Endodermal cell (in vitro differentiated cells): ENCODE measurements at regions not wholly inside any gene's neighbourhood (a gene's known extent, or its start where the extent isn't known, plus 50 kb on each side); places are given as distances from the start of the nearest gene placed in this dataset.

Experiments
- DNase-seq: peaks from one replicate; pipeline ENCODE4 v3.0.0-alpha.2; 2017
- H3K27ac ChIP-seq: 2 replicates; pipeline ENCODE4 v1.5.1; 2013; ENCODE audit warnings: mild to moderate bottlenecking, low read depth, low read length, moderate library complexity
- H3K27me3 ChIP-seq: 2 replicates; pipeline ENCODE4 v1.6.1; 2013; ENCODE audit warnings: mild to moderate bottlenecking, low read length, moderate library complexity; ENCODE audit not compliant: insufficient read depth, control insufficient read depth, poor library complexity, severe bottlenecking
- H3K36me3 ChIP-seq: 2 replicates; pipeline ENCODE4 v1.7.0; 2013; ENCODE audit warnings: mild to moderate bottlenecking, low read length, moderate library complexity; ENCODE audit not compliant: control insufficient read depth, insufficient read depth
- H3K4me1 ChIP-seq: one replicate; pipeline ENCODE4 v1.7.0; 2013; ENCODE audit warnings: low read length; ENCODE audit not compliant: control insufficient read depth, insufficient read depth
- H3K4me3 ChIP-seq: 2 replicates; pipeline ENCODE4 v1.5.1; 2013; ENCODE audit warnings: mild to moderate bottlenecking, low read length, moderate library complexity
- H3K9ac ChIP-seq: 2 replicates; pipeline ENCODE4 v1.6.1; 2013; ENCODE audit warnings: mild to moderate bottlenecking, low read length, moderate library complexity; ENCODE audit not compliant: poor library complexity, severe bottlenecking; ENCODE audit errors: extremely low read depth
- H3K9me3 ChIP-seq: 2 replicates; pipeline ENCODE4 v1.6.1; 2013; ENCODE audit warnings: mild to moderate bottlenecking, low read length, moderate library complexity; ENCODE audit not compliant: control insufficient read depth
- H3K27ac Mint-ChIP-seq: 2 replicates; pipeline ENCODE4 v1.8.0; 2020; ENCODE audit warnings: mixed read lengths
- H3K27me3 Mint-ChIP-seq: 2 replicates; pipeline ENCODE4 v1.8.0; 2021; ENCODE audit warnings: mild to moderate bottlenecking, mixed read lengths; ENCODE audit not compliant: insufficient read depth
- H3K36me3 Mint-ChIP-seq: 2 replicates; pipeline ENCODE4 v1.8.0; 2020; ENCODE audit warnings: low read depth, mixed read lengths
- H3K4me1 Mint-ChIP-seq: 2 replicates; pipeline ENCODE4 v1.8.0; 2020; ENCODE audit warnings: mixed read lengths
- H3K4me3 Mint-ChIP-seq: 2 replicates; pipeline ENCODE4 v1.8.0; 2020; ENCODE audit warnings: mild to moderate bottlenecking, moderate library complexity, mixed read lengths
- H3K9me3 Mint-ChIP-seq: 2 replicates; pipeline ENCODE4 v1.8.0; 2020; ENCODE audit warnings: mild to moderate bottlenecking, mixed read lengths
- WGBS, 2 experiments: methylation state at CpG; one replicate each; pipeline versions ENCODE4 v1.1.5 to v1.1.7; 2013; ENCODE audit warnings: missing lambda C conversion rate in 2 of 2, mixed read lengths in 1 of 2; ENCODE audit not compliant: insufficient coverage in 1 of 2, insufficient read length in 1 of 2; 5-methylcytosine and 5-hydroxymethylcytosine counted together
- TF ChIP-seq, protein P1 (sequence below): fragments of 200-600 bp; sonication (generic); conservative IDR thresholded peaks from 2 replicates; pipeline ENCODE4 v1.5.0; 2021; ENCODE audit warnings: antibody characterized with exemption, mild to moderate bottlenecking

DNA sequence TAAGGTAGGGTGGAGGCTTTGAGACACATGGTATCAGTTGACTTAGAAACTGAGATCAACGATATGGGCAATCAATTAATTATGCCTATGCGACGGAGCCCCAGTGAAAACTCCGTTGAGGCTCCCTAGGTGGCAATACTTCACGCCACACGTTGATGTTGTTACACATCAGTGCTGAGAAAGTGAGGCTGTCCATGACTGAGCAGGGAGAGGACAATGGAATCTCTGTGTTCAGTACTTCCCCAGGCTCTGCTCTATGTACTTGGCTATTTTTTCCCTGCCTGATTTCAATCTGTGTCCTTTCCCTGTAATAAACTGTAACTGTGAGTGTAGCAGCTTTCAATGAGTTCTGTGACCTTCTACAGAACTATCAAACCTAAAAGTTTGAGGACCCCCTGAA, 211.7 kb downstream of the SNCAIP start:
- Mint-ChIP-seq H3K36me3 (no peaks in the 10 kb centered on the region), H3K4me3 (no peak overlapping the region), H3K4me1 (no peaks in the 10 kb centered on the region), H3K27ac (no peak overlapping the region), H3K27me3 (no peaks in the 10 kb centered on the region), H3K9me3 (peaks cover 2% of the 10 kb centered on the region)
- Histone ChIP-seq H3K9ac (no peak overlapping the region), H3K36me3 (no peaks in the 10 kb centered on the region), H3K27me3 (no peaks in the 10 kb centered on the region), H3K27ac (no peak overlapping the region), H3K4me1 (no peaks in the 10 kb centered on the region), H3K9me3 (peaks cover 15% of the 10 kb centered on the region), H3K4me3 (no peak overlapping the region)
- TF ChIP-seq, protein P1, sequence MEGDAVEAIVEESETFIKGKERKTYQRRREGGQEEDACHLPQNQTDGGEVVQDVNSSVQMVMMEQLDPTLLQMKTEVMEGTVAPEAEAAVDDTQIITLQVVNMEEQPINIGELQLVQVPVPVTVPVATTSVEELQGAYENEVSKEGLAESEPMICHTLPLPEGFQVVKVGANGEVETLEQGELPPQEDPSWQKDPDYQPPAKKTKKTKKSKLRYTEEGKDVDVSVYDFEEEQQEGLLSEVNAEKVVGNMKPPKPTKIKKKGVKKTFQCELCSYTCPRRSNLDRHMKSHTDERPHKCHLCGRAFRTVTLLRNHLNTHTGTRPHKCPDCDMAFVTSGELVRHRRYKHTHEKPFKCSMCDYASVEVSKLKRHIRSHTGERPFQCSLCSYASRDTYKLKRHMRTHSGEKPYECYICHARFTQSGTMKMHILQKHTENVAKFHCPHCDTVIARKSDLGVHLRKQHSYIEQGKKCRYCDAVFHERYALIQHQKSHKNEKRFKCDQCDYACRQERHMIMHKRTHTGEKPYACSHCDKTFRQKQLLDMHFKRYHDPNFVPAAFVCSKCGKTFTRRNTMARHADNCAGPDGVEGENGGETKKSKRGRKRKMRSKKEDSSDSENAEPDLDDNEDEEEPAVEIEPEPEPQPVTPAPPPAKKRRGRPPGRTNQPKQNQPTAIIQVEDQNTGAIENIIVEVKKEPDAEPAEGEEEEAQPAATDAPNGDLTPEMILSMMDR: no peak
- WGBS, 2 experiments: 87 to 90% methylated on average over 6 of the region's 6 CpGs
- DNase-seq: no peak

DNA sequence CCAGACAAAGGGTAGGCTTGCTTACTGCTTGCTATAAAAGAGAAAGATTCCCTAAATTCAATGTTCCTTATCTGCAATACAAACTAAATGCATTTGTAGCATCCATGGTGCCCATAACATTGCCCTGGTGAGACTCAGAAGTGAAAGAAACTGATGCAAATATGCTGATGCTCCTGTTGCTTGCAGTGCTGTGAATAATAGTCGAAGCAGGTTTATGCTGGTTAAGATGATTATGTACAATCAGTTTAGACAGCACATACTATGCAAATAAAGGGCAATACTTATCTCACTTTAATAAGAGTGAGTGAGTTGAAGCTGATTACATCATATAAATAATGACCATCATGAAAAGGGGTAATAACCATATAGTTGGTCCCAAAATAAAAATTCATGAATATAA, 215.5 kb downstream of the SNCAIP start:
- WGBS, 2 experiments: 100% methylated on average over 1 of the region's 1 CpG
- DNase-seq: no peak
- H3K27me3 Mint-ChIP-seq: no peaks in the 10 kb centered on the region
- H3K9me3 Mint-ChIP-seq: peaks cover 2% of the 10 kb centered on the region
- Histone ChIP-seq H3K27ac (no peak overlapping the region), H3K4me3 (no peak overlapping the region), H3K27me3 (no peaks in the 10 kb centered on the region), H3K9ac (no peak overlapping the region), H3K4me1 (peaks cover 5% of the 10 kb centered on the region), H3K36me3 (no peaks in the 10 kb centered on the region), H3K9me3 (peaks cover 15% of the 10 kb centered on the region)
- H3K4me3 Mint-ChIP-seq: no peak overlapping the region
- H3K36me3 Mint-ChIP-seq: no peaks in the 10 kb centered on the region
- TF ChIP-seq, protein P1: no peak
- H3K4me1 Mint-ChIP-seq: peaks cover 23% of the 10 kb centered on the region
- H3K27ac Mint-ChIP-seq: no peak overlapping the region

DNA sequence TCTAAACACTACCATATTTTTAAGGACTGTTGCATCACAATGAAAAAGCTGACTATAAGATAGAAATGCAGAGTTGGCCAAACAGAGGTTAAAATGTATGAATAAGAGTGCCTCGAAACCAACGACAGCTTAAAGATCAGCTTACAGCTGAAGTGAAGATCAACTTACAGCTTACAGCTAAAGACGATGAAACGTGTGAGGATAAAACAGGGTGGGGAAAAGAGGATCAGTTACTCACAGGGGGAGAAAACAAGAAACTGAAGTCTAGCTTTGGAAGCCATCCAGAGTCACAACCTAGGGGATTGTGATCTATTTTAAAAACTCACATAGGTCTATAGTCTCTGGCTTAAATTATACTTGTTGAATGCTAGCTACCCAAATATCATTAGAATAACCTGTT, 220.0 kb downstream of the SNCAIP start:
- H3K4me3 ChIP-seq: no peak overlapping the region
- H3K27me3 ChIP-seq: no peaks in the 10 kb centered on the region
- H3K36me3 Mint-ChIP-seq: no peaks in the 10 kb centered on the region
- peaks cover 5% of the 10 kb centered on the region for H3K4me1 ChIP-seq
- no peak for DNase-seq
- no peaks in the 10 kb centered on the region for H3K27me3 Mint-ChIP-seq
- WGBS, 2 experiments: 59% methylated on average over 4 of the region's 4 CpGs
- no peak overlapping the region for H3K27ac ChIP-seq
- H3K9me3 Mint-ChIP-seq: peaks cover 1% of the 10 kb centered on the region
- H3K4me1 Mint-ChIP-seq: peaks cover 23% of the 10 kb centered on the region
- no peak overlapping the region for H3K27ac Mint-ChIP-seq
- no peak overlapping the region for H3K9ac ChIP-seq
- no peaks in the 10 kb centered on the region for H3K36me3 ChIP-seq
- TF ChIP-seq, protein P1: no peak
- no peak overlapping the region for H3K4me3 Mint-ChIP-seq
- H3K9me3 ChIP-seq: peaks cover 10% of the 10 kb centered on the region
